C4-2B (cell line): ENCODE measurements at regions not wholly inside any gene's neighbourhood (a gene's known extent, or its start where the extent isn't known, plus 50 kb on each side); places are given as distances from the start of the nearest gene placed in this dataset.

Experiments used
- H3K27ac ChIP-seq: fragments of 450-650 bp; 2 replicates; pipeline ENCODE4 v1.5.1; 2017
- ZFX ChIP-seq: fragments of 450-650 bp; IDR thresholded peaks from 2 replicates; pipeline ENCODE4 v1.6.1; 2017
- TF ChIP-seq, protein P1 (sequence below): fragments of 450-650 bp; conservative IDR thresholded peaks from 2 replicates; pipeline ENCODE4 v1.5.1; 2017; ENCODE audit warnings: mild to moderate bottlenecking

DNA sequence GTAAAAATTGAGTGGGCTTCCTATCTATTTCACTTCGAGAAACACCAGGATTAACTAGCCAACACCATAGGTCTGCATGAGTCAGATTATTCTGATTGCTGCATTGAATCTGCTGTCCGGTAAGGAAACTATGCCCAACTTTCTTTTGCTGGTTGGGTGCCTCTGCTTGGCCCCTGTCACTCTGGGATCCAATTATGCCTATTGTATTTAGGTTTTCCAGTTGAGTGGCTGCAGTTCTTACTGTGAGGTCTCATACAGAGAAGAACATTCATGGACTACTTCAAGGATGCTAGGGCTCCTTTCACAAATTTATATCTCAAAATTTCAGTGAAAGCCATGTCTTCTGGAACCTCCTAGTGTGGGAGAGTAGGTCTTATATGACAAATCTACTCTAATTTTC lies 215.1 kb upstream of the SORCS1 start:
- TF ChIP-seq, protein P1, sequence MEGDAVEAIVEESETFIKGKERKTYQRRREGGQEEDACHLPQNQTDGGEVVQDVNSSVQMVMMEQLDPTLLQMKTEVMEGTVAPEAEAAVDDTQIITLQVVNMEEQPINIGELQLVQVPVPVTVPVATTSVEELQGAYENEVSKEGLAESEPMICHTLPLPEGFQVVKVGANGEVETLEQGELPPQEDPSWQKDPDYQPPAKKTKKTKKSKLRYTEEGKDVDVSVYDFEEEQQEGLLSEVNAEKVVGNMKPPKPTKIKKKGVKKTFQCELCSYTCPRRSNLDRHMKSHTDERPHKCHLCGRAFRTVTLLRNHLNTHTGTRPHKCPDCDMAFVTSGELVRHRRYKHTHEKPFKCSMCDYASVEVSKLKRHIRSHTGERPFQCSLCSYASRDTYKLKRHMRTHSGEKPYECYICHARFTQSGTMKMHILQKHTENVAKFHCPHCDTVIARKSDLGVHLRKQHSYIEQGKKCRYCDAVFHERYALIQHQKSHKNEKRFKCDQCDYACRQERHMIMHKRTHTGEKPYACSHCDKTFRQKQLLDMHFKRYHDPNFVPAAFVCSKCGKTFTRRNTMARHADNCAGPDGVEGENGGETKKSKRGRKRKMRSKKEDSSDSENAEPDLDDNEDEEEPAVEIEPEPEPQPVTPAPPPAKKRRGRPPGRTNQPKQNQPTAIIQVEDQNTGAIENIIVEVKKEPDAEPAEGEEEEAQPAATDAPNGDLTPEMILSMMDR = no peak
- TF ChIP-seq ZFX = no peak
- H3K27ac ChIP-seq = no peak overlapping the region

DNA sequence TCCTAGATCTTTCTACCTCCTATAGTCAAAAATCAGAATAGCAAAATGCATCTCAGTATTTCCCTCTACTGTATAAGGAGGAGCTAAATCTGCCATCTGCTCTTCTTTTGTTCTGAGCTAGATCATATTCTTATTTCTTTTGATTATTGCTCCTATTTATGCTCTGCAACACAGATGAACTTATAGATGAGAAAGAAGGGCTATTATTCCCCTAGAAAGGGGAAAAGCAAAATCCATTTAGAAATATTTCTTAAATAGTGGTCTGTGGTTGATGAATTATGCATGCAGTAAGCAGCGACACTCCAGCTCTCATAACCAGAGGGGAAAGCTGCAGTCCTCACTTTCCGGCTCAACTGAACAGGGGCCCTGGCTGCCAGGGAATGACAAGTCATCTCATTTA lies 207.3 kb upstream of the SORCS1 start:
- no peak overlapping the region for H3K27ac ChIP-seq
- no peak for TF ChIP-seq ZFX
- TF ChIP-seq, protein P1 = no peak

DNA sequence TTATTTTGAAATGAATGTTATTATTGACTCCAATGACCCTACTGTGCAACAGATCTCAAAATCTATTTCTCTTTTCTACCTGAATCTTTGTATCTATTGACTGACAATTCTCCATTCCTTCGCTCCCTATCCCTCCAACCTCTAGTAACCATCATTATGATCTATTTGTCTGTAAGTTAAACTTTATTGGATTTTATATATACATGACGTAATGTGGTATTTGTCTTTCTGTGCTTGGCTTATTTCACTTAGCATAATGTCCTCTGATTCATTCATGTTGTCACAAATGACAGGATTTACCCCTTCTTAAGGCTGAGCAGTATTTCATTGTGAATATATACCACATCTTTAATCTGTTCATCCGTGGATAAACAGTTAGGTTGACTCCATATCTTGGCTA lies 200.4 kb upstream of the SORCS1 start:
- H3K27ac ChIP-seq = no peak overlapping the region
- no peak for TF ChIP-seq ZFX
- TF ChIP-seq, protein P1 = no peak

DNA sequence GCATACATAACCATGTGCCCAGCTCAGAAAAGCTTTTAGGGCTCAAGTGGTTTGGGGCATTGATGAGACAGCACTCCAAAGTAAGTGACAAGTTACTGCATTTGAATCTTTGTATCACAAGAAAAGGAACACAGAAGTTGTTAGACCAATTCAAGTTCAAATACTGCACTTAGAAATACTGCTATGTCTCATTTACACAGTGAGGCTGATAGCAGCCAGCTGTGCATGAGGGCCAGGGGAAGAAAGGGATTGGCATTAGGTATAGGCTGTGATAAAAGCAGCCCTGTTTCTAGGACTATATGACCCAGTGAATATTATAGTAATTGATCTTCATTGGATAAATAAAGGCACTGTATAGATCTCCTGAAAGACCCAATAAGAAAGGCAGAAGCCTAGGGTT lies 197.8 kb upstream of the SORCS1 start:
- no peak for TF ChIP-seq ZFX
- TF ChIP-seq, protein P1 = no peak
- no peak overlapping the region for H3K27ac ChIP-seq

DNA sequence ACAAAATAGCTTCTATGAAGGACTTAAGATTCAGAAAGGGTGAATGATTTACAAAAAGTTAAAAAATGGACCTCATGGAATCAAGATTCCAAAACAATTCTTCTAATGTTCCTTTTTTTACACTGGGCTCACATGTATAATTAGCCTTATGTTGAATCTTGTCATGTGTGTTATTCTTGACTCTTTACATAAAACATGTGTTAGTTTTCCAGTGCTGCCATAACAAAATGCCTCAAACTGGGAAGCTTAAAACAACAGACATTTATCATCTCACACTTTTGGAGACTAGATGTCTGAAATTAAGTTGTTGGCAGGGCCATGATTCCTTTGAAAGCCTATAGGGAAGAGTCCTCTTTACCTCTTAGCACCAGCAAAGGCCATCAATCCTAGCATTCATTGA lies 192.5 kb upstream of the SORCS1 start:
- TF ChIP-seq, protein P1 = no peak
- no peak for TF ChIP-seq ZFX
- no peak overlapping the region for H3K27ac ChIP-seq

- TF ChIP-seq, protein P1 = no peak
- no peak for TF ChIP-seq ZFX
These were observed 191.9 kb upstream of the SORCS1 start for GRCh38 chr10:107356396-107356795.

GRCh38 chr10:107342711-107343110 lies 178.2 kb upstream of the SORCS1 start:
- TF ChIP-seq ZFX = no peak
- TF ChIP-seq, protein P1 = no peak
- no peak overlapping the region for H3K27ac ChIP-seq

More at GRCh38 chr10:107356396-107356795, 191.9 kb upstream of the SORCS1 start:
- no peak overlapping the region for H3K27ac ChIP-seq
